Prostate gland (tissue), 2 donors: ENCODE measurements at regions not wholly inside any gene's neighbourhood (a gene's known extent, or its start where the extent isn't known, plus 50 kb on each side); places are given as distances from the start of the nearest gene placed in this dataset.

Experiments used
- DNase-seq: peaks from one replicate; pipeline ENCODE4 v3.0.0-alpha.2; 2019; ENCODE audit warnings: low spot score
- H3K27ac ChIP-seq, 2 donors: fragments of 200-600 bp; sonication (generic); 2 replicates each; pipeline ENCODE4 v1.5.1; 2017 to 2019
- H3K27me3 ChIP-seq: fragments of 200-600 bp; sonication (generic); replicated peaks from 2 replicates; pipeline ENCODE4 v1.5.1; 2019; ENCODE audit not compliant: insufficient read depth
- H3K36me3 ChIP-seq, 2 donors: fragments of 200-600 bp; sonication (generic); 1 replicate in 1 of 2; 2 replicates in 1 of 2; pipeline versions ENCODE4 v1.5.1 to v1.8.1; 2017 to 2019
- H3K4me1 ChIP-seq: fragments of 200-600 bp; sonication (generic); replicated peaks from 2 replicates; pipeline ENCODE4 v1.5.1; 2019
- H3K4me3 ChIP-seq, 2 donors: fragments of 200-600 bp; sonication (generic); 2 replicates each; pipeline ENCODE4 v1.5.1; 2017 to 2019
- H3K9me3 ChIP-seq: fragments of 200-600 bp; sonication (generic); 2 replicates; pipeline ENCODE4 v1.5.1; 2017
- CTCF ChIP-seq, 4 experiments: fragments of 200-600 bp in 2 of 4; fragments of 450-650 bp in 2 of 4; sonication (generic) in 2 of 4; IDR thresholded peaks; 1 replicate in 3 of 4; 2 replicates in 1 of 4; pipeline ENCODE4 v1.5.1; 2016 to 2019; ENCODE audit warnings: antibody characterized with exemption in 4 of 4, mild to moderate bottlenecking in 2 of 4, moderate library complexity in 2 of 4
- POLR2A ChIP-seq: fragments of 450-650 bp; IDR thresholded peaks from one replicate; pipeline ENCODE4 v1.6.1; 2016; ENCODE audit warnings: antibody characterized with exemption, mild to moderate bottlenecking
- POLR2AphosphoS5 ChIP-seq: sonication (generic); formaldehyde crosslinking; IDR thresholded peaks from one replicate; pipeline ENCODE4 v1.6.1; 2017; ENCODE audit warnings: antibody characterized with exemption
- WGBS: methylation state at CpG from one replicate; pipeline ENCODE4 v1.1.5; 2018; 5-methylcytosine and 5-hydroxymethylcytosine counted together
- intact Hi-C: fragments of 100-400 bp; cut with DNase I; formaldehyde crosslinking; loops from one replicate; pipeline ENCODE4 v1.14.2; 2022

DNA sequence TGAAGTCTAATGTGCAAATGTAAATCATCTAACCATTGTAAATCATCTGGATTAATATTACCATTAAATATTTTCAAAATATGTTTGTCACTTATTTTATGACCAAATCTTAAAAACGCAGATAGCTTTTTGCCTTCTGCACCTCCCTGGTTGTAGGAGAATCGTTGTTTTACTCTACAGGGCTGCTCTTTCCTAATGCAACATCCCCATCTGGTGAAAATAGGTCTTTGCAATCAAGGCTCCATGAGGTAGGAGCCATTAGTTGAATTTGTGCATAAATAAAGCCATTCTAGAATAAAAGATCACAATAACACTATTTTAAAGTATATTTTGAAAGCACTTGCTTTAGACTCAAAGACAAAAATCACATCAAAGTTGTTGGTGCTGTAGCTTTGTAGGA is 535.6 kb upstream of the AGTR1 start:
- no peaks in the 10 kb centered on the region for H3K9me3 ChIP-seq

DNA sequence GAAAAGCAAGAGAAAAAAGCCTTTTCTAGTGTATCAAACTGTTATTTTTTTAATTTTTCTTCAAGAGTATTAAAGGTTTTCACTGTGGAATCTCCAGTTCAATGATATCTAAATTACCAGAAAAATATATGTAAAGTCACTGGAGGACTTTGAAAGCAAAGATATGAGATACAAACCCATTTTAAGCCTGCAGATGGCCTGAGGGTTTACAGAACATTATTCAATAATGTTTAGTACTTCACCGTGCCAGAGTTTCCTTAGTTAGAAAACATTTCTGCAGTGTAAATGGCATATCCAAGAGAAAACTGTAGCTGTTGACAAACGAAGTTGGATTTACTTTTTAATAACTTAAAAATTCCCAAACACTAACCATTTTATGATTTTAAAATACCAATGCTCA is 529.4 kb upstream of the AGTR1 start:
- intact Hi-C loops, result no loop called here
- 60% methylated on average over 2 of the region's 2 CpGs for WGBS
- DNase-seq, result no peak
- Histone ChIP-seq H3K4me1 (no peaks in the 10 kb centered on the region), H3K27ac (no peak overlapping the region), H3K36me3 (no peaks in the 10 kb centered on the region), H3K9me3 (no peaks in the 10 kb centered on the region), H3K27me3 (no peaks in the 10 kb centered on the region), H3K4me3 (no peak overlapping the region)
- TF ChIP-seq POLR2AphosphoS5, result no peak
- TF ChIP-seq CTCF (IDR thresholded peaks at IDR 0.05), result no peak
- no peak for TF ChIP-seq POLR2A

More for the DNA sequence above, 535.6 kb upstream of the AGTR1 start:
- Histone ChIP-seq H3K27ac (no peak overlapping the region), H3K4me1 (no peaks in the 10 kb centered on the region), H3K36me3 (no peaks in the 10 kb centered on the region), H3K4me3 (no peak overlapping the region), H3K27me3 (no peaks in the 10 kb centered on the region)
- intact Hi-C loops, result no loop called here
- DNase-seq, result no peak
- 70% methylated on average over 2 of the region's 2 CpGs for WGBS
- no peak for TF ChIP-seq CTCF (IDR thresholded peaks at IDR 0.05)

- WGBS, result 69% methylated on average over 4 of the region's 4 CpGs
- H3K36me3 ChIP-seq, result no peaks in the 10 kb centered on the region
- no peaks in the 10 kb centered on the region for H3K9me3 ChIP-seq
- intact Hi-C loops, result no loop called here
- H3K27me3 ChIP-seq, result no peaks in the 10 kb centered on the region
- DNase-seq, result no peak
- no peaks in the 10 kb centered on the region for H3K4me1 ChIP-seq
- no peak overlapping the region for H3K4me3 ChIP-seq
- H3K27ac ChIP-seq, result no peak overlapping the region
- no peak for TF ChIP-seq POLR2AphosphoS5
- TF ChIP-seq POLR2A, result no peak
- no peak for TF ChIP-seq CTCF (IDR thresholded peaks at IDR 0.05)
Observed at GRCh38 chr3:148173851-148174250, 523.9 kb upstream of the AGTR1 start.

- H3K9me3 ChIP-seq, result no peaks in the 10 kb centered on the region
- no peak overlapping the region for H3K27ac ChIP-seq
- H3K4me1 ChIP-seq, result no peaks in the 10 kb centered on the region
- intact Hi-C loops, result no loop called here
- no peaks in the 10 kb centered on the region for H3K36me3 ChIP-seq
- H3K27me3 ChIP-seq, result no peaks in the 10 kb centered on the region
- no peak overlapping the region for H3K4me3 ChIP-seq
- no peak for TF ChIP-seq CTCF (IDR thresholded peaks at IDR 0.05)
- TF ChIP-seq POLR2AphosphoS5, result no peak
- no peak for TF ChIP-seq POLR2A
- DNase-seq, result no peak
Observed at GRCh38 chr3:148175214-148175613, 522.5 kb upstream of the AGTR1 start.

DNA sequence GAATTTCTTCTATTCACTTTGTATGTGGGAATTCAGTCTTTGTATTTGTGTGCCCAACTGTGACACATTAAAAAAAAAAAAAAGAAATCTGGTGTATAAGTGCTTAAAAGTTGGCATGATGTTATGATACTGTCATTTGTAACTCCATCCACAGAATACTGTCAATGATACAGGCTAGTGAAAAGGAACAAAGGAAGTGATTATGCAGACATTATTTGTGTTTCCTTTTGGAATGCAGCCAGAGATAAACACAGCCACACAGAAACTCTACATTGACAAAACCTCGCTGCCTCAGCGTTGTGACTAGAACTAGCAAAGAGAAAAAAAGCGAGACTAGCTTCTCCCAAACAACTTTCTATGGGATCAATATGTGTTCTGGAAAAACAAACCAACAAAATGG is 519.2 kb upstream of the AGTR1 start:
- Histone ChIP-seq H3K36me3 (no peaks in the 10 kb centered on the region), H3K4me1 (no peaks in the 10 kb centered on the region), H3K4me3 (no peak overlapping the region), H3K27me3 (no peaks in the 10 kb centered on the region), H3K9me3 (no peaks in the 10 kb centered on the region), H3K27ac (no peak overlapping the region)
- no peak for DNase-seq
- intact Hi-C loops, result no loop called here
- no peak for TF ChIP-seq CTCF (IDR thresholded peaks at IDR 0.05)
- no peak for TF ChIP-seq POLR2A
- no peak for TF ChIP-seq POLR2AphosphoS5
- WGBS, result 44% methylated on average over 3 of the region's 3 CpGs
